ENCODE measurements at regions not wholly inside any gene's neighbourhood (a gene's known extent, or its start where the extent isn't known, plus 50 kb on each side); places are given as distances from the start of the nearest gene placed in this dataset.

- DNase-seq (ENCODE audit: low spot score) (no peak), ATAC-seq (no peak)
- intact Hi-C loops (cut with DNase I): no loop called here
Observed at GRCh38 chr16:63539276-63539675, 1503.0 kb upstream of the CDH8 start.

GRCh38 chr16:63530974-63531373 is 1494.7 kb upstream of the CDH8 start:
- ATAC-seq (no peak), DNase-seq (ENCODE audit: low spot score) (no peak)
- intact Hi-C loops (cut with DNase I): no loop called here

GRCh38 chr16:63530208-63530607 is 1494.0 kb upstream of the CDH8 start:
- intact Hi-C loops (cut with DNase I): no loop called here
- no peak for DNase-seq (ENCODE audit: low spot score)
- ATAC-seq: no peak

GRCh38 chr16:63527404-63527803 is 1491.2 kb upstream of the CDH8 start:
- DNase-seq (ENCODE audit: low spot score) (no peak), ATAC-seq (no peak)
- intact Hi-C loops (cut with DNase I): no loop called here

- ATAC-seq (no peak), DNase-seq (ENCODE audit: low spot score) (no peak)
- intact Hi-C loops (cut with DNase I): no loop called here
Observed at GRCh38 chr16:63516394-63516793, 1480.2 kb upstream of the CDH8 start.

- DNase-seq (ENCODE audit: low spot score) (no peak), ATAC-seq (no peak)
- intact Hi-C loops (cut with DNase I): no loop called here
Observed at GRCh38 chr16:63512910-63513309, 1476.7 kb upstream of the CDH8 start.

- DNase-seq (ENCODE audit: low spot score): no peak
- ATAC-seq: no peak
- intact Hi-C loops (cut with DNase I): no loop called here
Observed at GRCh38 chr16:63497408-63497807, 1461.2 kb upstream of the CDH8 start.

- ATAC-seq (no peak), DNase-seq (ENCODE audit: low spot score) (no peak)
- intact Hi-C loops (cut with DNase I): no loop called here
Observed at GRCh38 chr16:63496282-63496681, 1460.0 kb upstream of the CDH8 start.

- no peak for DNase-seq (ENCODE audit: low spot score)
- ATAC-seq: no peak
- intact Hi-C loops (cut with DNase I): no loop called here
Observed at GRCh38 chr16:63488955-63489354, 1452.7 kb upstream of the CDH8 start.

GRCh38 chr16:63481060-63481459 is 1444.8 kb upstream of the CDH8 start:
- ATAC-seq: no peak
- intact Hi-C loops (cut with DNase I): no loop called here
- DNase-seq (ENCODE audit: low spot score): no peak

- no peak for ATAC-seq
- intact Hi-C loops (cut with DNase I): no loop called here
- no peak for DNase-seq (ENCODE audit: low spot score)
Observed at GRCh38 chr16:63473725-63474124, 1437.5 kb upstream of the CDH8 start.

- DNase-seq (ENCODE audit: low spot score) (no peak), ATAC-seq (no peak)
- intact Hi-C loops (cut with DNase I): no loop called here
Observed at GRCh38 chr16:63467513-63467912, 1431.3 kb upstream of the CDH8 start.

- intact Hi-C loops (cut with DNase I): no loop called here
- DNase-seq (ENCODE audit: low spot score) (no peak), ATAC-seq (no peak)
Observed at GRCh38 chr16:63462316-63462715, 1426.1 kb upstream of the CDH8 start.

GRCh38 chr16:63461248-63461841 is 1425.1 kb upstream of the CDH8 start:
- ATAC-seq (no peak), DNase-seq (ENCODE audit: low spot score) (no peak)
- intact Hi-C loops (cut with DNase I): no loop called here

- DNase-seq (ENCODE audit: low spot score) (no peak), ATAC-seq (no peak)
- intact Hi-C loops (cut with DNase I): no loop called here
Observed at GRCh38 chr16:63458846-63459245, 1422.6 kb upstream of the CDH8 start.

- no peak for ATAC-seq
- intact Hi-C loops (cut with DNase I): no loop called here
- DNase-seq (ENCODE audit: low spot score): no peak
Observed at GRCh38 chr16:63457869-63458268, 1421.6 kb upstream of the CDH8 start.

- ATAC-seq: no peak
- no peak for DNase-seq (ENCODE audit: low spot score)
- intact Hi-C loops (cut with DNase I): no loop called here
Observed at GRCh38 chr16:63453261-63453660, 1417.0 kb upstream of the CDH8 start.

GRCh38 chr16:63447121-63447520 is 1410.9 kb upstream of the CDH8 start:
- DNase-seq (ENCODE audit: low spot score): no peak
- no peak for ATAC-seq
- intact Hi-C loops (cut with DNase I): no loop called here

GRCh38 chr16:63442246-63442645 is 1406.0 kb upstream of the CDH8 start:
- no peak for DNase-seq (ENCODE audit: low spot score)
- no peak for ATAC-seq
- intact Hi-C loops (cut with DNase I): no loop called here

GRCh38 chr16:63426275-63426870 is 1390.1 kb upstream of the CDH8 start:
- DNase-seq (ENCODE audit: low spot score) (no peak), ATAC-seq (no peak)
- intact Hi-C loops (cut with DNase I): no loop called here

GRCh38 chr16:63422715-63423114 is 1386.5 kb upstream of the CDH8 start:
- intact Hi-C loops (cut with DNase I): no loop called here
- ATAC-seq (no peak), DNase-seq (ENCODE audit: low spot score) (no peak)
